Upper lobe of left lung (tissue), 4 donors: ENCODE measurements at regions not wholly inside any gene's neighbourhood (a gene's known extent, or its start where the extent isn't known, plus 50 kb on each side); places are given as distances from the start of the nearest gene placed in this dataset.

ENCODE experiments used
- CTCF ChIP-seq, 6 experiments: fragments of 450-650 bp in 4 of 6; fragments of 200-600 bp in 2 of 6; sonication (generic) in 2 of 6; IDR thresholded peaks; one replicate each; pipeline ENCODE4 v1.5.1; 2016 to 2019; ENCODE audit warnings: antibody characterized with exemption in 6 of 6
- POLR2A ChIP-seq, 4 donors: fragments of 450-650 bp; IDR thresholded peaks; one replicate each; pipeline ENCODE4 v1.5.1; 2016 to 2017; ENCODE audit warnings: antibody characterized with exemption in 4 of 4, mild to moderate bottlenecking in 2 of 4
- POLR2AphosphoS5 ChIP-seq, 2 donors: sonication (generic); formaldehyde crosslinking; IDR thresholded peaks; one replicate each; pipeline ENCODE4 v1.5.1; 2017; ENCODE audit warnings: antibody characterized with exemption in 2 of 2

DNA sequence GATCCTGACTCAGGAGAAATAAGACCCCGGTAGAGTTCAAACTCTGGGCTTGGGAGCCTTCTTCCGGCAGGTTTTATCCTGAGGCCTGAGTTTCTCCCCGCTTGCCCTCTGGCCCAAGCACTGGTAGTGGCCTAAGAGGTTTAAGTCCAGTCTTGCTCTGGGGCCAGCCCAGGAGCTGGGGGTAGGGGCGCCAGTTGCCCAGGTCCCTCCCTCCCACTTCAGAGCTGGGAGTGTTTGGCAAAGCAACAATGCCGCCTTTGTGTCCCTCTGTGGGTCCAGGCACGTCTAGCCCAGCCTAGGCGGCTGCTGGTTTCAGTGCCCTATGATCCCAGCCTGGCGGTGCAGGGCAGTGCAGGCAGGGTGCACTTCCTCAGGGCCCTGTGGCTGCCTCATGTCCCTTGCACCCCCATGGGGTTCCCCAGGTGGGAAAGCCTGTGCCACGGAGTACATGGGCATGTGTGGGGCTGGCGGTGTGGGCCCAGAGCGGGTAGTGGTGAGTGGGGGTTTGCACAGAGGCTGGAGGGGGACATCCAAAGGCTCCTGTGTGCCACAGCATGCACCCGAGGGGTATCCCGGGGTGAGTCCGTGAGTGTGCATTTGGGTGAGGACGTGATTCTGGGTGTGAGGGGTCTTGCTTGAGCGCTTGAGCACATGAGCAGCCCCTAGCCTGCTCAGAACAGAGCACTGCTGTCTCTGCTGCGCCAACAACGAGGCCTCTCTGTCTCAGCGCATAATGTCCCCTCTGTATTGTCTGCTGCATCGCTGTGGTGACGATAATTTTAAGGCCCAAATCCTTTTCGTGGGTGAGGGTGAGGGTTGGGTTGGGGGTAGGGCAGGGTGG, 61.7 kb upstream of the PSD2 start:
- TF ChIP-seq CTCF (IDR thresholded peaks at IDR 0.05) (no peak), POLR2AphosphoS5 (IDR thresholded peaks at IDR 0.05) (no peak), POLR2A (IDR thresholded peaks at IDR 0.05) (no peak)
